SU-DHL-6 (cell line): ENCODE measurements at regions not wholly inside any gene's neighbourhood (a gene's known extent, or its start where the extent isn't known, plus 50 kb on each side); places are given as distances from the start of the nearest gene placed in this dataset.

Experiments
- H2AFZ ChIP-seq: fragments of 200-600 bp; sonication (generic); 2 replicates; pipeline ENCODE4 v1.6.1; 2014; ENCODE audit warnings: low read depth, mild to moderate bottlenecking, moderate library complexity, mixed read lengths, antibody characterized with exemption, low read length; ENCODE audit not compliant: severe bottlenecking
- H3F3A ChIP-seq: fragments of 200-600 bp; shearing (Covaris generic); 2 replicates; pipeline ENCODE4 v1.6.0; 2016; ENCODE audit warnings: antibody characterized with exemption, mild to moderate bottlenecking; ENCODE audit not compliant: insufficient read depth
- H3K27ac ChIP-seq: fragments of 200-600 bp; sonication (generic); 2 replicates; pipeline ENCODE4 v1.5.1; 2016; ENCODE audit warnings: low read depth, mild to moderate bottlenecking, low read length, moderate library complexity, mixed read lengths
- H3K27me3 ChIP-seq: fragments of 200-600 bp; sonication (generic), shearing (Covaris generic); 2 replicates; pipeline ENCODE4 v1.6.0; 2014; ENCODE audit warnings: mild to moderate bottlenecking, low read length
- H3K36me3 ChIP-seq: fragments of 200-600 bp; sonication (generic); 2 replicates; pipeline ENCODE4 v1.6.1; 2014; ENCODE audit warnings: mild to moderate bottlenecking, low read length, mixed read lengths
- H3K4me2 ChIP-seq: fragments of 300-600, 200-600 bp; shearing (Covaris generic), sonication (generic); 2 replicates; pipeline ENCODE4 v1.6.0; 2014; ENCODE audit warnings: low read length, low read depth, mild to moderate bottlenecking; ENCODE audit not compliant: poor library complexity, severe bottlenecking
- H3K4me3 ChIP-seq: fragments of 200-600 bp; sonication (generic); 2 replicates; pipeline ENCODE4 v1.5.1; 2014; ENCODE audit warnings: antibody characterized with exemption, low read length, mild to moderate bottlenecking, mixed read lengths; ENCODE audit not compliant: insufficient read depth, poor library complexity, severe bottlenecking
- H3K79me2 ChIP-seq: fragments of 200-600 bp; sonication (generic); 2 replicates; pipeline ENCODE4 v1.6.1; 2014; ENCODE audit warnings: mild to moderate bottlenecking, low read length, moderate library complexity; ENCODE audit not compliant: insufficient read depth
- H3K9ac ChIP-seq: fragments of 200-600 bp; sonication (generic); 2 replicates; pipeline ENCODE4 v1.7.0; 2014; ENCODE audit warnings: mild to moderate bottlenecking, low read length
- H3K9me2 ChIP-seq: fragments of 200-600 bp; sonication (generic); replicated peaks from 2 replicates; pipeline ENCODE4 v1.6.1; 2014; ENCODE audit warnings: low read length; ENCODE audit not compliant: insufficient read depth
- H3K9me3 ChIP-seq: fragments of 200-600 bp; sonication (generic); 2 replicates; pipeline ENCODE4 v1.6.1; 2014; ENCODE audit warnings: low read length, mixed read lengths; ENCODE audit not compliant: insufficient read depth
- H4K20me1 ChIP-seq: fragments of 200-600 bp; sonication (generic); 2 replicates; pipeline ENCODE4 v1.6.1; 2014; ENCODE audit warnings: low read depth, mild to moderate bottlenecking, antibody characterized with exemption, low read length, moderate library complexity, mixed read lengths
- CTCF ChIP-seq: fragments of 200-600 bp; sonication (generic); IDR thresholded peaks from one replicate; pipeline ENCODE4 v1.5.1; 2017; ENCODE audit warnings: antibody characterized with exemption, mild to moderate bottlenecking, low read length, moderate library complexity; ENCODE audit not compliant: insufficient read depth, poor library complexity, severe bottlenecking
- EZH2phosphoT487 ChIP-seq: fragments of 200-600 bp; sonication (generic), shearing (Covaris generic); conservative IDR thresholded peaks from 2 replicates; pipeline ENCODE4 v1.6.1; 2018; ENCODE audit warnings: mild to moderate bottlenecking, antibody characterized with exemption, low read length, moderate library complexity, mixed read lengths

GRCh38 chr16:86751076-86752030 lies 173.0 kb downstream of the FOXL1 start:
- H2AFZ ChIP-seq = no peak overlapping the region
- no peak overlapping the region for H3K4me2 ChIP-seq

GRCh38 chr16:86752582-86753175 lies 174.3 kb downstream of the FOXL1 start:
- H3K36me3 ChIP-seq = no peaks in the 10 kb centered on the region
- no peak overlapping the region for H3K27ac ChIP-seq
- H3K79me2 ChIP-seq = no peaks in the 10 kb centered on the region
- no peaks in the 10 kb centered on the region for H3K27me3 ChIP-seq
- H3K4me3 ChIP-seq = no peak overlapping the region
- no peak for TF ChIP-seq EZH2phosphoT487
- TF ChIP-seq CTCF = no peak
- H3K9me3 ChIP-seq = no peaks in the 10 kb centered on the region
- H3K9ac ChIP-seq = no peak overlapping the region
- H3F3A ChIP-seq = no peaks in the 10 kb centered on the region
- no peaks in the 10 kb centered on the region for H3K9me2 ChIP-seq
- no peaks in the 10 kb centered on the region for H4K20me1 ChIP-seq
- no peak overlapping the region for H3K4me2 ChIP-seq
- no peak overlapping the region for H2AFZ ChIP-seq

More at GRCh38 chr16:86751076-86752030, 173.0 kb downstream of the FOXL1 start:
- H4K20me1 ChIP-seq = no peaks in the 10 kb centered on the region
- TF ChIP-seq EZH2phosphoT487 (no peak), CTCF (no peak)
- H3K36me3 ChIP-seq = no peaks in the 10 kb centered on the region
- H3K9me2 ChIP-seq = no peaks in the 10 kb centered on the region
- no peak overlapping the region for H3K4me3 ChIP-seq
- H3K27me3 ChIP-seq = no peaks in the 10 kb centered on the region
- no peaks in the 10 kb centered on the region for H3K9me3 ChIP-seq
- no peak overlapping the region for H3K27ac ChIP-seq
- no peaks in the 10 kb centered on the region for H3K79me2 ChIP-seq
- H3K9ac ChIP-seq = no peak overlapping the region
- H3F3A ChIP-seq = no peaks in the 10 kb centered on the region

GRCh38 chr16:86753399-86753798 lies 175.1 kb downstream of the FOXL1 start:
- no peak overlapping the region for H3K4me3 ChIP-seq
- H3K27ac ChIP-seq = no peak overlapping the region
- H3F3A ChIP-seq = no peaks in the 10 kb centered on the region
- H3K9me2 ChIP-seq = no peaks in the 10 kb centered on the region
- no peaks in the 10 kb centered on the region for H3K27me3 ChIP-seq
- H4K20me1 ChIP-seq = no peaks in the 10 kb centered on the region
- H3K9ac ChIP-seq = no peak overlapping the region
- H3K9me3 ChIP-seq = no peaks in the 10 kb centered on the region
- H2AFZ ChIP-seq = no peak overlapping the region
- no peaks in the 10 kb centered on the region for H3K79me2 ChIP-seq
- TF ChIP-seq CTCF = no peak
- no peaks in the 10 kb centered on the region for H3K36me3 ChIP-seq
- H3K4me2 ChIP-seq = no peak overlapping the region
